HG02571 (cell line): ENCODE measurements at regions not wholly inside any gene's neighbourhood (a gene's known extent, or its start where the extent isn't known, plus 50 kb on each side); places are given as distances from the start of the nearest gene placed in this dataset.

Source experiments
- ATAC-seq: cut with Tn5 transposase; IDR thresholded peaks from one replicate; pipeline ENCODE4 v1.9.1; 2021; ENCODE audit warnings: mild to moderate bottlenecking, moderate library complexity; ENCODE audit not compliant: unreplicated experiment

- ATAC-seq = no peak
Observed at GRCh38 chr6:93580446-93580845, 161.1 kb upstream of the EPHA7 start.

DNA sequence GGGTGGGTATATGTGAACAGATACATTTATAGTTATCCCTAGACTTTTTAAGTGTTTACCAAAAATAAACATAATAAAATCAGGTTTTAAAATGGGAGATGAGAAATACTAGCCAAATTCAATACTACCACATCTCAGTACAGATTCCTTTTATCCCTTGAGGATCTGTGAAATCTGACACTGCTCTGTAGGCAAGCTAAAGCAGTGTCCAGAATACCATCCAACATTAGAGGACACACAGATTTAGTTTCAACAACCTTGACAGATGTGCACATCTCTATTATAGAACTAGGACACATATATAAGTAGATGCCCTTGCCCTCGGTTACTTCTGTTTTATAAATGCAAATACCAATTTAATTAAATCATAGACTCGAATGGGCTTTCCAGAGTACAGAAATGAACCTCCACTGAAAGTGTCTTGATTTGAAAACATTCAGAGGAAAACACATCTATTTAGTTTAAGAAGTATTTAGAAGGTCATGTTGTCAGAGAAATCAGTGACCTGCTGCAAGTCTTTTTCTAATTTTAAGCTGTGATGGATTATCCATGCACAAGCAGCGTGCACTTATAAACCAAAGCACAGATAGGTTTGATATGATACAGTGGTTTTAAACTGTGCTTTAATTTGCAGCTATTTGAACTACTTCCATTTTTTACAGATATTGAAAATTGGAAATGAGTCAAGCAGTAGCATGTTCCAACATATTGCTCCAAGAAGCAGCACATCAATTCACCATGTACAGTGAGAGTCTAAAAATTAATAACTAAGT lies 156.3 kb upstream of the EPHA7 start:
- no peak for ATAC-seq

DNA sequence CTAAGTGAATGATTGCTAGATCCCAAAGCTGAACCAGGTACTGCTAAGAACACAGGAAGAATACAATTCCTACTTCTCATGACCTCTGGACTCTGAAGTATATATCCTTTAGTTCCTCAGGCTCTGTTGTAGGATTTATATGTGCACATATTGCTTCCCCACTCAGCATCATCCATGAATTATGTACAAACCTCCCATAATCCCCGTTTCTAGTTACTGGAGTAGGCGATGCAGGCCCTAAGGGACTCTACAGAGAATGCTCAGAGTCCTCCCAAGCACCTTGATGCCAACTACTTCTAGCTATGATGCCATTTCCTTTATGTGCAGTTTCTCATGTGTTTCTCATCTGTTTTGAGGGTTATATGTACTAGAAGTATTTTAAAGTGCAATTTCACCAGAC lies 154.9 kb upstream of the EPHA7 start:
- no peak for ATAC-seq

- ATAC-seq = no peak
Observed at GRCh38 chr6:93571346-93571745, 152.0 kb upstream of the EPHA7 start.

GRCh38 chr6:93568169-93568568 lies 148.8 kb upstream of the EPHA7 start:
- no peak for ATAC-seq

- ATAC-seq = no peak
Observed at GRCh38 chr6:93567164-93567563, 147.8 kb upstream of the EPHA7 start.

GRCh38 chr6:93566285-93566684 lies 146.9 kb upstream of the EPHA7 start:
- ATAC-seq = no peak

GRCh38 chr6:93562582-93562981 lies 143.2 kb upstream of the EPHA7 start:
- ATAC-seq = no peak

GRCh38 chr6:93555292-93555691 lies 135.9 kb upstream of the EPHA7 start:
- no peak for ATAC-seq

DNA sequence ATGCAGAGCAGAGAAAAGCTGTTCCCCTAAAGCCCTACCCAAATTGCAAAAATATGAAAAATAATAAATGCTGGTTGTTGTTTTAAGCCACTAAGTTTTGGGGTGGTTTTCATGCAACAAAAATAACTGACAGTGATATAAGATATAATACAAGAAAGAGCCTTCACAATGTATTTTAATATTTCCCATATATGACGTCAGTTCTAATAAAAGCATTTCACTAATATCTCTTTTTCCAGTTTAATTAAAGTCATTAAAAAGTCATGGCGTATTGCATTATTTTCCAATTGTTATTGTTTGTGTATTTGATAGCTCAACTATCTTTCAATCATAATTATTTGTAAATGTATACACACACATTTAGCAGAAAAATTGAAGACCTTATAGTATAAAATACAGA lies 134.7 kb upstream of the EPHA7 start:
- no peak for ATAC-seq

- no peak for ATAC-seq
Observed at GRCh38 chr6:93550551-93551276, 131.4 kb upstream of the EPHA7 start.

- no peak for ATAC-seq
Observed at GRCh38 chr6:93549868-93550267, 130.5 kb upstream of the EPHA7 start.

DNA sequence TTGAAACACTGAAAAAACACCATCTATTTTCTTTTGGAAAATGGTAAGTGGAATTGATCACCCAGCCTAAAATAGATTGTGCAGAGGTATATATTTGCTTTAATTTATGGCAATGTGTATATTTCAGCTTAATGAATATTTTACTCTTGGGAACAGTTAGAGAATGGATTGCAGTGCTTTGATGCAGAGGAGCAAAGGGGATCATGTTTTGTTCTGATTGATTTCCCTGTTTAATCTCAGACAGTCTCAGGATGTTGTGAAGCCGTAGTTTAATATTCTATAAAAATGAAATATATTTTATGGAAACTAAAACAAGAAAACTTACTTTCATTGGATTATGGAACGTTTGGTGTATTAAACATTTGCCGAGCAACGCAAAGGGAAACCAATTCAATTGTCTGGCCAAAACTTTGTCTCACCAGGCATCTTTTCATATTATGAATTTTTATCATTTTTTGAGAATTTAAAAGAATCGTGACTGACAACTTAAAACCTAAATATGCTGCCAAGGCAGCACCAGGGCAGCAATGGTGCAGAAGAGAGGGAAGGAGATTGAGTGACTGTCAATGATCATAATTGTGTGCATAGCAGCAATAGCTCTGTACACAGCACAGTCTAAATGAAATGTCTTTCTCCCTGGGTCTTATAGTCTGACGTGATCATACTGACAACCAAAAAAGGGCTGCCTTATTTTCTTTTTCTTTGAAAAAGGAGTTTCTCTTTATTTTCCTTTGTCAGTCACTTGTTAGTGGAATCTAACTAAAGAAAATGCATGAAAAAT lies 105.5 kb upstream of the EPHA7 start:
- no peak for ATAC-seq

- no peak for ATAC-seq
Observed at GRCh38 chr6:93523365-93523764, 104.0 kb upstream of the EPHA7 start.

- ATAC-seq = no peak
Observed at GRCh38 chr6:93516441-93516840, 97.1 kb upstream of the EPHA7 start.

DNA sequence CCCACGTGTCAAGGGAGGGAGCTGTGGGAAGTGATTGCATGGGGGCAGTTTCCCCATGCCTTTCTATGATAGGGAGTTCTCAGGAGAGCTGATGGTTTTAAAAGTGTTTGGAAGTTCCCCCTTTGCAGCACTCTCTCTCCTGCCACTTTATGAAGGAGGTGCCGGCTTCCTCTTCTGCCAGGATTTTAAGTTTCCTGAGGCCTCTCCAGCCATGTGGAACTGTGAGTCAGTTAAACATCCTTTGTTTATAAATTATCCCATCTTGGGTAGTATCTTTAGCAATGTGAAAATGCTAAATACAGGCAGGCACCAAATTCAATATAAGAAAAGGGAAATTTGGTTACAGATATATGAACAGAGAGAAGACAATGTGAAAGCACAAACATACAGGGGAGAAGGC lies 96.4 kb upstream of the EPHA7 start:
- no peak for ATAC-seq

GRCh38 chr6:93498713-93499112 lies 79.4 kb upstream of the EPHA7 start:
- no peak for ATAC-seq

DNA sequence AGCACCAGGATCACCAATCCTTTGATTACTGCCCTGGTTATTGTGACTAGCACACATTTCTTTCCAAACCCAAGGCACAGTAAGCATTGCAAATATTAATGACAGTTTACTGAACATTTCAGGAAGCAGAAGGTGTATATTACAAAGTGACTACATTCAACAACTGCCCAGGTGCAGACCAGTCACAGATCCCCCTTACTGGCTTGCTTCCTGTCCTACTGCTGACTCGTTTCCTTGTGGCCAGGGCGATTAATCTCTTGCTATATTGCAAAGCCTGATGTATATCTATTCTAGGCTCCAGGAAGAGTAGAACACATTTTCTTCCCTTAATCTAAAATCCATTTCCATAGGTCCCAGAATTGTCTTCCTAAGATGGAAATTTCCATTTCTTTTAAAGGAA lies 77.2 kb upstream of the EPHA7 start:
- ATAC-seq = no peak

DNA sequence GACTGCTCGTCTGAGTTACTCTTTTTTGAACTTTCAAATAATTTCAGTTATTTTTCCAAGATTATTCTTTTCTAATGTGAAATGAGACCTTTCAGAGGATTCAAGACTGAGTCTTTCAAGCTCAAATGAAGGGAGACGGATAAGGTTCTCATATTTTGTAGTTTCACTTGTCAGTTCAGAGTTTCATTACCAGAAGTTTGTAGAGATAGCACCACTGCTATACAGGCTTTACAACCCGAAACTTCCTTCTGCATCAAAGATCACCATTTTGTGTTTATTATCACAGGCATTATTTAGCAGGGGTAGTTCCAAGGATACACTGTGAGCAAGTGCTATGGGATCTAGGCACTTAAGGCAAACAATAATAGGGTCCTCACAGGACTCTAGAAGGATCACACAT lies 74.7 kb upstream of the EPHA7 start:
- ATAC-seq = no peak

DNA sequence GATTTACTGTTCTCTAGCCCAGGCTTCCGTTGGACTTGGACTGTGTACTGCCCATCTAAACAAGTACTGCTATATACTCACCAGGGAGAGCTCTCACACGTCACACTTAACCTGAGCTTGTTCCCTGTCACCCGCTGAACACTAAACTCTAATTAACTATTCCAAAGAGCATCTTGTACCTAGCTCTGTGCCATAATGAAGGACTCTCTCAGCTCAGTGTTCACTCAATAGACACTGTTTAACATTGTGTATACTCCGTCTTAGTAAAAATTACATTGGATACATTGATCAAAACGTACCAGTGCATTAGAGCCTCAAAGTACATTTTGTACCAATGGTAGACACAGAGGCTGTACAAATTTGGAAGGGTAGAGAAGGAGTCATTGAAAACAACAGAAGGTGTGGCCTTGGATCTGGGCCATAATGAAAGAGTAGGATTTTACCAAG lies 55.4 kb upstream of the EPHA7 start:
- no peak for ATAC-seq

- ATAC-seq = no peak
Observed at GRCh38 chr6:93471281-93471680, 51.9 kb upstream of the EPHA7 start.
